Mesenchymal stem cell (in vitro differentiated cells and primary cell): ENCODE measurements at regions not wholly inside any gene's neighbourhood (a gene's known extent, or its start where the extent isn't known, plus 50 kb on each side); places are given as distances from the start of the nearest gene placed in this dataset.

Experiments used
- DNase-seq: peaks from one replicate; pipeline ENCODE4 v3.0.0-alpha.2; 2013
- H2AFZ ChIP-seq: one replicate; pipeline ENCODE4 v1.6.1; 2013; ENCODE audit warnings: low read depth, mild to moderate bottlenecking, control low read depth, inconsistent platforms, low read length, moderate library complexity
- H2AK5ac ChIP-seq: 2 replicates; pipeline ENCODE4 v1.6.1; 2013; ENCODE audit warnings: low read length, moderate library complexity, mild to moderate bottlenecking, inconsistent platforms; ENCODE audit not compliant: severe bottlenecking
- H2BK120ac ChIP-seq: one replicate; pipeline ENCODE4 v1.6.1; 2013; ENCODE audit warnings: low read depth, mild to moderate bottlenecking, inconsistent platforms, low read length, moderate library complexity
- H2BK12ac ChIP-seq, 2 experiments: one replicate each; pipeline ENCODE4 v1.6.1; 2013; ENCODE audit warnings: inconsistent platforms in 2 of 2, low read length in 2 of 2, mild to moderate bottlenecking in 2 of 2, moderate library complexity in 2 of 2, control low read depth in 1 of 2
- H2BK15ac ChIP-seq: one replicate; pipeline ENCODE4 v1.6.1; 2013; ENCODE audit warnings: mild to moderate bottlenecking, low read depth, inconsistent platforms; ENCODE audit not compliant: poor library complexity, severe bottlenecking
- H2BK5ac ChIP-seq: 2 replicates; pipeline ENCODE4 v1.6.1; 2013; ENCODE audit warnings: low read depth, mild to moderate bottlenecking, low read length, control low read depth, inconsistent platforms; ENCODE audit not compliant: poor library complexity, severe bottlenecking
- H3K14ac ChIP-seq, 2 experiments: one replicate each; pipeline ENCODE4 v1.6.1; 2013; ENCODE audit warnings: inconsistent platforms in 2 of 2, low read length in 2 of 2, control low read depth in 1 of 2, mild to moderate bottlenecking in 1 of 2, moderate library complexity in 1 of 2
- H3K18ac ChIP-seq, 2 experiments: one replicate each; pipeline ENCODE4 v1.6.1; 2013; ENCODE audit warnings: inconsistent platforms in 2 of 2, low read length in 2 of 2, control low read depth in 1 of 2, low read depth in 1 of 2, mild to moderate bottlenecking in 1 of 2
- H3K23ac ChIP-seq, 2 experiments: one replicate each; pipeline ENCODE4 v1.6.1; 2013; ENCODE audit warnings: inconsistent platforms in 2 of 2, low read length in 2 of 2, mild to moderate bottlenecking in 2 of 2, moderate library complexity in 2 of 2, control low read depth in 1 of 2
- H3K27ac ChIP-seq: 2 replicates; pipeline ENCODE4 v1.5.1; 2013; ENCODE audit warnings: mild to moderate bottlenecking, moderate library complexity, low read length, control low read depth, inconsistent platforms; ENCODE audit not compliant: poor library complexity, severe bottlenecking
- H3K27me3 ChIP-seq, 2 experiments: 2 replicates each; pipeline versions ENCODE4 v1.6.1 to v1.7.0; 2013; ENCODE audit warnings: low read length in 2 of 2, mild to moderate bottlenecking in 2 of 2, moderate library complexity in 2 of 2, control low read depth in 1 of 2, inconsistent platforms in 1 of 2; ENCODE audit not compliant: control insufficient read depth in 1 of 2, insufficient read depth in 1 of 2
- H3K36me3 ChIP-seq, 2 experiments: 2 replicates each; pipeline versions ENCODE4 v1.6.1 to v1.7.0; 2013; ENCODE audit warnings: low read length in 2 of 2, control low read depth in 1 of 2, inconsistent platforms in 1 of 2, low read depth in 1 of 2, mild to moderate bottlenecking in 1 of 2; ENCODE audit not compliant: insufficient read depth in 2 of 2, control insufficient read depth in 1 of 2
- H3K4ac ChIP-seq, 2 experiments: one replicate each; pipeline ENCODE4 v1.6.1; 2013; ENCODE audit warnings: inconsistent platforms in 2 of 2, low read length in 2 of 2, mild to moderate bottlenecking in 2 of 2, moderate library complexity in 2 of 2, control low read depth in 1 of 2, low read depth in 1 of 2
- H3K4me1 ChIP-seq: 2 replicates; pipeline ENCODE4 v1.6.1; 2013; ENCODE audit warnings: low read depth, low read length, control low read depth; ENCODE audit not compliant: control insufficient read depth, insufficient read depth
- H3K4me2 ChIP-seq: 2 replicates; pipeline ENCODE4 v1.6.1; 2013; ENCODE audit warnings: low read length, mild to moderate bottlenecking, inconsistent platforms; ENCODE audit not compliant: poor library complexity, severe bottlenecking
- H3K4me3 ChIP-seq, 2 experiments: 2 replicates each; pipeline versions ENCODE4 v1.5.1 to v1.7.0; 2013; ENCODE audit warnings: low read length in 2 of 2, mild to moderate bottlenecking in 2 of 2, control low read depth in 1 of 2, low read depth in 1 of 2; ENCODE audit not compliant: insufficient read depth in 1 of 2
- H3K79me1 ChIP-seq: replicated peaks from 2 replicates; pipeline ENCODE4 v1.6.1; 2013; ENCODE audit warnings: mild to moderate bottlenecking, control low read depth, low read length, inconsistent platforms; ENCODE audit not compliant: poor library complexity, severe bottlenecking
- H3K9ac ChIP-seq: 2 replicates; pipeline ENCODE4 v1.7.0; 2013; ENCODE audit warnings: mild to moderate bottlenecking, low read length, moderate library complexity
- H3K9me3 ChIP-seq: 2 replicates; pipeline ENCODE4 v1.7.0; 2013; ENCODE audit warnings: mild to moderate bottlenecking, low read length; ENCODE audit not compliant: control insufficient read depth
- H4K8ac ChIP-seq: one replicate; pipeline ENCODE4 v1.6.1; 2013; ENCODE audit warnings: inconsistent platforms, mild to moderate bottlenecking, low read length, moderate library complexity
- H4K91ac ChIP-seq: one replicate; pipeline ENCODE4 v1.6.1; 2013; ENCODE audit warnings: mild to moderate bottlenecking, low read length, inconsistent platforms
- WGBS: methylation state at CpG from one replicate; pipeline ENCODE4 v1.1.7; 2013; ENCODE audit warnings: mixed read lengths; 5-methylcytosine and 5-hydroxymethylcytosine counted together

DNA sequence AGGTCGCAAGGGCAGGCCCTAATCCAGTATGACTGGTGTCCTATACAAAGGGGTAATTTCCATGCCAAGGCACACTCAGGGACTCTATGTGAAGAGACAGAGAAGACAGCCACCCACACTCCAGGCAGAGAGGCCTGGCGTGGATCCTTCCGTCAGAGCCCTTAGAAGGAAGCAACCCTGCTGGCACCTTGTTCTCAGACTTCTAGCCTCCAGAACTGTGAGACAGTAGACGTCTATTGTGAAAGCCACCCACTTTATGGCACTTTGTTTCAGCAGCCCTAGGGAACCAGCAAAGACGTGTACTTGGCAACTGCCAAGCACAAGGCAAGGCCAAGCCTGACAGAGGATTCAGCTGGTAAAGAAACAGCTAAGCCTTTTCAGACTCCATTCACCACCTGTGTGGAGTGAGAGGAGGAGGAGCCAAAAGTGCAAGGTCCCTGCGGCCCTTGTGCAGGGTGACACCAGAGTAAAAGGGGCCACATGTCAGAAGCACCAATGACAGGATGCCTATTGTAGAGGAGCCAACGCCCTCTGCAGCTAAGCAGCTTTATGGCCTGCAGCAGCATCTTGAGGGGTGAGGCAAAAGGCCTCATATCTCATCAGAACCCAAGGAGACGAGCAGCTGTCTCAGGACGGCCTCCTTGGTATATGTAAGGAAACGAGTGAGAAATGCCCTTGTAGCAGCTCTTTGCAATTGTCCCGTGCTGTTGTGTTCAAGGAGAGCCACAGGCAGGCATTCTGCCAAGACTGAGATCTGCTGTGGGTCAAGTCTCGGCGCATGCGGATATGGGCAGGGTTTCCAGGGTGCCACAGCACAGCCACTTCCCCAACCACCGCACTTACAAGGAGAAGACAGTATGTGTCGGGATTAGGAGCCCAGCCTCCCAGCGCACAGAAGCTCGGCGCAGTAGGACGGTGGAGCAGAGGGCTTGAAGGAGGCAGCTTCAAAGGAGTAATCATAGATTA is 121.5 kb upstream of the LIPC start:
- Histone ChIP-seq H4K91ac (no peak overlapping the region), H3K4me1 (peaks cover 2% of the 10 kb centered on the region), H2BK15ac (no peak overlapping the region), H4K8ac (peak overlapping the region; percentile 7), H2BK5ac (no peak overlapping the region), H2BK120ac (no peak overlapping the region), H3K14ac (no peak overlapping the region), H3K4ac (no peak overlapping the region), H3K9ac (no peak overlapping the region), H3K27me3 (no peaks in the 10 kb centered on the region), H3K4me2 (no peak overlapping the region), H3K79me1 (no peaks in the 10 kb centered on the region), H2BK12ac (peak overlapping the region in 1 of 2 experiments; percentile 10), H2AFZ (no peak overlapping the region), H3K27ac (no peak overlapping the region), H3K9me3 (no peaks in the 10 kb centered on the region), H3K23ac (no peak overlapping the region), H2AK5ac (no peak overlapping the region), H3K4me3 (no peak overlapping the region), H3K36me3 (peaks cover 0 to 4% of the 10 kb centered on the region in 2 experiments), H3K18ac (no peak overlapping the region)
- no peak for DNase-seq
- WGBS: 96% methylated on average over 20 of the region's 20 CpGs

DNA sequence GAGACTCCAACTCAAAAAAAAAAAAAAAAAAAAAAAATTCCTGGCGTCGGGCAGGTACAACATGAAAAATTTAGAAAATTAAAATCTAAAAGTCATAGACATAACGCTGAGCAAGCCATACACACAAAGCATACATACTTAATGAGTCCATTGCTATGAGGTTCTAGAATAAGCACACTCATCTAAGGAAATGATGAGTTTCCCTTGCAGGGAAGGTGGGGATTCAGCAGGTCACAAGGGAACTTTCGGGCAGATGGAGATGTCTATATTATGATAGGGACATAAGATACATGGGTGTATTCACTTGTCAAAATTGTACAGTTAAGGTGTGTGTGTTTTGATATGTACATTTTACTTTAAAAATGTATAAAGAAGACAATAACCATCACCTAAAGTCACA is 120.2 kb upstream of the LIPC start:
- Histone ChIP-seq H3K14ac (no peak overlapping the region), H2BK15ac (no peak overlapping the region), H4K8ac (no peak overlapping the region), H3K9ac (no peak overlapping the region), H2AFZ (no peak overlapping the region), H4K91ac (no peak overlapping the region), H3K18ac (no peak overlapping the region), H3K36me3 (peaks cover 0 to 4% of the 10 kb centered on the region in 2 experiments), H2BK12ac (no peak overlapping the region), H2AK5ac (no peak overlapping the region), H3K27ac (no peak overlapping the region), H2BK120ac (no peak overlapping the region), H2BK5ac (no peak overlapping the region), H3K4me3 (no peak overlapping the region), H3K27me3 (no peaks in the 10 kb centered on the region), H3K4me1 (peaks cover 2% of the 10 kb centered on the region), H3K23ac (no peak overlapping the region), H3K4me2 (no peak overlapping the region), H3K79me1 (no peaks in the 10 kb centered on the region), H3K9me3 (no peaks in the 10 kb centered on the region), H3K4ac (no peak overlapping the region)
- WGBS: 75% methylated on average over 1 of the region's 4 CpGs
- DNase-seq: no peak

DNA sequence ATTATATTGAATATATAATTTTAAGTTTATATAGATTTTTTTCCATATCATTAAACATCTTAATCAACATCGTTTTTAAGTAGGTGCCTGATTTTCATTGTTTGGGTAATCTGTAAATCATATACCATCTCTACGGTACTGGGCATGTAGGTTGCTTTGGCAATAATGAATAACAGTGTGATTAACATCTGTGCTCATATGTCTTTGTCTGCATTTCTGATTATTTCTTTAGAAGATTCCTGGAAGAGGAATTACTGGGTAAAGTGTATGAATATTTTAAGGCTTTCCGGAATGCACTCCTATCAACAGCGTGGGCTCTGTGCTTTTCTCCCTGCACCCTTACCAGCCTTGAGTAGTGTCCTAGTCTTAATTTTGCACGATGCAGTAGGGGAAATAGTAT is 119.8 kb upstream of the LIPC start:
- no peak overlapping the region for H2BK12ac ChIP-seq
- no peak overlapping the region for H3K4ac ChIP-seq
- H3K4me2 ChIP-seq: no peak overlapping the region
- H2AFZ ChIP-seq: no peak overlapping the region
- H3K9me3 ChIP-seq: no peaks in the 10 kb centered on the region
- 100% methylated on average over 4 of the region's 5 CpGs for WGBS
- H3K4me3 ChIP-seq: no peak overlapping the region
- no peaks in the 10 kb centered on the region for H3K79me1 ChIP-seq
- no peak overlapping the region for H4K8ac ChIP-seq
- H3K23ac ChIP-seq: no peak overlapping the region
- no peak overlapping the region for H2BK15ac ChIP-seq
- no peak overlapping the region for H4K91ac ChIP-seq
- no peak overlapping the region for H3K14ac ChIP-seq
- no peak overlapping the region for H3K27ac ChIP-seq
- no peak overlapping the region for H2BK5ac ChIP-seq
- peaks cover 0 to 4% of the 10 kb centered on the region in 2 experiments for H3K36me3 ChIP-seq
- no peak for DNase-seq
- no peak overlapping the region for H2AK5ac ChIP-seq
- H3K9ac ChIP-seq: no peak overlapping the region
- no peak overlapping the region for H2BK120ac ChIP-seq
- no peak overlapping the region for H3K18ac ChIP-seq
- H3K4me1 ChIP-seq: peaks cover 2% of the 10 kb centered on the region
- H3K27me3 ChIP-seq: no peaks in the 10 kb centered on the region

DNA sequence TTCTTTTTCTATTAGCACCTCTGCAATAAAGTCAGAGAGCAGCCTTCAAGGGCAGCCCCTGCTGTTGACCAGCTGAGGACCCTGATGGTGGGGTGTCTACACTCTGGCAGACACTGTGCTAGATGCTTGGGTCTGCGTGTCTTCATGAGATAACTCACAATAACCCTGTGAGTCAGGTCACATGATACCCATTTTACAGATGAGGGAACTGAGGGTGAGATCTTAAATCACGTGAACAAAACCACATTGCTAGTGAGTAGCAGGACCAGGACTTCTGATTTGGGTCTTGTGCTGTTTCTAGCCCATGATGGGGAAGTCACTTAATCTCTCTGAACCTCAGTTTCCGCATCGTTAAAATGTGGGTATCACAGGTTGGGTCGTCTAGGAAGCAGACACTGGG is 118.5 kb upstream of the LIPC start:
- Histone ChIP-seq H3K79me1 (no peaks in the 10 kb centered on the region), H3K4ac (peak overlapping the region in 1 of 2 experiments; percentile 7), H3K9ac (no peak overlapping the region), H3K27ac (no peak overlapping the region), H2BK5ac (no peak overlapping the region), H3K18ac (no peak overlapping the region), H2BK15ac (no peak overlapping the region), H3K36me3 (peaks cover 0 to 4% of the 10 kb centered on the region in 2 experiments), H3K23ac (no peak overlapping the region), H4K8ac (peak overlapping the region; percentile 45), H3K9me3 (no peaks in the 10 kb centered on the region), H4K91ac (no peak overlapping the region), H3K14ac (peak overlapping the region in 1 of 2 experiments; percentile 26), H2BK120ac (no peak overlapping the region), H2AFZ (no peak overlapping the region), H3K4me1 (peaks cover 2% of the 10 kb centered on the region), H3K4me3 (no peak overlapping the region), H2BK12ac (peak overlapping the region in 1 of 2 experiments; percentile 11), H2AK5ac (no peak overlapping the region), H3K4me2 (no peak overlapping the region), H3K27me3 (no peaks in the 10 kb centered on the region)
- no peak for DNase-seq
- WGBS: 96% methylated on average over 5 of the region's 5 CpGs
